ENCODE measurements at regions not wholly inside any gene's neighbourhood (a gene's known extent, or its start where the extent isn't known, plus 50 kb on each side); places are given as distances from the start of the nearest gene placed in this dataset.

- DNase-seq = no peak
Observed at GRCh38 chr4:43351970-43352806, 459.7 kb downstream of the GRXCR1 start.

DNA sequence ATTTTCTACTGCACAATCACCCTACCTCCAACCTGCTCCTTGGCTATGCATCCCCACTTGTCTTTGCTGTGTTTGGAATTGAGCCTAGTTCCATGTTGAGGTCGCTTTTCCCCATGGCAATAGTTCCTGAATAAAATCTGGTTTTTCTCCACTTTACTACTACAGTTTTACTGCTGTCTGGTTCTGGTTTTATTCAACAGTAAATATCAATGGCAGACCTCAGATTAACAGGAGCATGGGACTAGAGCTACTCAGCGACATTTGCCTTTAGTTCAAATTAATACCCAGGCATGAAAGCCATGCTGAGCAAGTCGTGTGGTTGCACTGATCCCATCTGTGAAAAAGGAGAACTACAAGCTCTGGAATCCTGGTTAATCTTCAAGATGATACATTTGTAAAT is 460.3 kb downstream of the GRXCR1 start:
- no peak for DNase-seq

GRCh38 chr4:43353552-43353951 is 461.0 kb downstream of the GRXCR1 start:
- no peak for DNase-seq

DNA sequence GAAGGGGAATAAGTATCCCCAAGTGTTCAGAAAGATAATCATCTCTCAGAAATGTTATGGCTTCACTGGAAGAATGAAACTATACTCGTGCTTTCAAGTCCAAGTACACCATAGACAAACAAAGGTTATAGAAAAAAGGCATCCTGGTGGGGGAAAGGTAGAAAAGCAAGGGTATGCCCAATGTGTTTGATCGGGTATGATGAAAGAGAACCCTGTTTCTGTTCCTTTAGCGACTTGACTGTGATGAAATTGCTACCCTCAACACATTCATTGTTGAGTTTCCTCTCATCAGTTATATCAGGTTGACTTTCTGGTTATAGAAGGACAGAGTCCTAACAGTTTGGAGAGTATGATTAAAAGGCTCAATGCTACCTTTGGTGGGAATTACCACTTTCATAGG is 464.3 kb downstream of the GRXCR1 start:
- no peak for DNase-seq

- DNase-seq = no peak
Observed at GRCh38 chr4:43357252-43357974, 464.9 kb downstream of the GRXCR1 start.

DNA sequence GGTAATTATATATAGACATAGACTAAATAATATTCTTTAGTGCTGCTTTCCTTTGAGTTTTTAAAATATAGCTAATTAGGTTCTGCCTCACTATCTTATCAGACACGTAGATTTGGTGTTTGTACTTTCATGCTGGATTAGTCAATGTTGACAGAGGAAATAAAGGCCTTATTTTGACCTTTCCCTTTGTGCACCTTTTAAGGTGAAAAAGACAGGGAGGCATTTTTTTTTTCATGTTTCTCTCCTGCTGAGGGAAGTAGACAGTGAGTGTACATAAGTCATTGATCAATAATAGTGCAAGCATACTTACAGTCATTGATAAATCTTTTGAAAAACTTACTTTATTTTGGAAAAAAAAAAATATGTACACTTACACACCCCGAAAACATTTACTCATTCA is 467.8 kb downstream of the GRXCR1 start:
- peak; percentile 68 for DNase-seq

GRCh38 chr4:43362875-43363636 is 470.5 kb downstream of the GRXCR1 start:
- no peak for DNase-seq

GRCh38 chr4:43369036-43369594 is 476.6 kb downstream of the GRXCR1 start:
- no peak for DNase-seq

GRCh38 chr4:43373201-43373600 is 480.7 kb downstream of the GRXCR1 start:
- no peak for DNase-seq

GRCh38 chr4:43374216-43374751 is 481.8 kb downstream of the GRXCR1 start:
- DNase-seq = peak; percentile 60

DNA sequence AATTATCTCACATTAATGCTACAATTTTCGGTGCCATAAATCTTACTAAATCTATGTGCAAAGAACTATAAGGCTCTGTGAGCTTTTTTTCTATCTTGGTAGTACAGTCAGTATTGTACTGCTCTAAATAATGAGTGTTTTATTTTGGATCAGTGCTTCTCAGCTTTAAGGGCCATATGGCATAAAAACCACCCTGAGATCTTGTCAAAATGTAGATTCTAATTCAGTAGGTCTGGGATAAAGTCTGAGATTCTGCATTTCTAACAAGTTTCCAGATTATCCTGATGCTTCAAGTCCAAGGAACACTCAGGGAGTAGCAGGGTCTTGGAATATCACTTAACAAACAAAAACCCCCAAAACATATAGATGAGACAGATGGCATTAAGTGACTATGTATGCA is 486.5 kb downstream of the GRXCR1 start:
- peak; percentile 9 for DNase-seq

- DNase-seq = no peak
Observed at GRCh38 chr4:43380093-43380492, 487.6 kb downstream of the GRXCR1 start.

DNA sequence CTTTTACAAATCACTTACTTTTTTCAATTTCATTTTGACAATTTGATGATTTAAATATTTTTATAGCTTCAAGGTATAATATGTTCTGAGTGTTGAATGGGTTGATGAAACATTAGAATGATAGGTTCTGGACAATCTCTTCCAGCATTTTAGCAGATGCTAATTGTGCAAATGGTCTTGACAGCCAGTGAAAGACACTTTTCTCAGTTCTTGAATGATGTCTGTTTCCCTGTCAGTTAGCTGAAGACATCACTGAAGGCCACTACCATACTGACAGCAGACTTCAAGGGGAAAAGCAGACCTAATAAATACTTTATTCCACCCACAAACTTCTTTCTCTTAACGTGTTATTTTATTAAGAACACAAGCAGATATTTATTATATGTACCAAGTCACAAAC is 498.6 kb downstream of the GRXCR1 start:
- no peak for DNase-seq

DNA sequence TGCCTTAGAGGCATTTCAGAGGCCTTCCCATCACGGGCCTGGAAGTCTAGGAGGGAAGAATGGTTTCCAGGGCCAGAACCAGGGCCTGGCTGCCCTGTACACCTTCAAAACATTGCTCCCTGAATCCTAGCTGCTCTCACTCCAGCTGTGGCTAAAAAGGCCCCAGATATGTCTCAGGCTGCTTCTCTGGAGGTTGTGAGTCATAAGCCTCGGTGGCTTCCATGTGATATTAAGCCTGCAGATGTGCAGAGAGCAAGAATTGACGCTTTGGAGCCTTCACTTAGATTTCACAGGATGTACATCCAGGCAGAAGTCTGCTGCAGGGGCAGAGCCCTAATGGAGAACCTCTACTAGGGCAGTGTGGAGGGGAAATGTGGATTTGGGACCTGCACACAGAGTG is 502.5 kb downstream of the GRXCR1 start:
- no peak for DNase-seq

- no peak for DNase-seq
Observed at GRCh38 chr4:43399726-43400125, 507.2 kb downstream of the GRXCR1 start.

DNA sequence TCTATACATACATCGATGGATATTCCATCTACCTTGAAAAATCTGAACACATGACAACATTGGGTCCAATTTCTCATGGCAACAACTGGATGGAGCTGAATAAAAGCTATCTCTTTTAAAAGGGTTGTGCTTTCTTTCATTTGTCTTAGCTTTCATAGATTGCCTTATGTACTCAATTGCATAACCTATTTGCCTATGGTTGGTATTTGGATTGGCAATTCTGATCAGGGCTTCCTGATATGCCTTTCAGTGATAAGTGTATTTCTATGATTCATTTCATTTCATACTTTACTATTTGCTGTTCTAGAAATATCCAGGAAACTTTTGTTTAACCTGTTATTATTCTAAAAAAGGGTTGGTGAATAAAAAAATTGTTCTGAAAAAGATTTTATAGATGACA is 509.9 kb downstream of the GRXCR1 start:
- no peak for DNase-seq

DNA sequence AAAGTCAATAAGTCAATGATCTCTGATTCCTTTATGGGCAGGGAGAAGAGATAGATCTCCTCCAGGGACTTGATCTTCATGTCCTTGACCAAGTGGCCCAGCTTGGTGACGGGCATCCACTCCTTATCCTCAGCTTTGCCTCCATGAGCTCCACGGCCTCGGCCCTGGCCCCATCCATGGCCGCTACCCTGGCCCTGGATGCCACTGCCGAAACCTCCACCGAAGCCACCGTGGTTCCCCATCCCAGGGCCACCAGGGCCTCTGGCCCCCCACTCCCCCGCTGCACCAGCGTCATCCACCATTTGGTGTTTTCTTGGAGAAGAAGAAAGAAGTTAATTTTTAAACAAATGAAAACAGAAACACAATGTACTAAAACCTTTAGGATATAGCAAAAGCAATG is 518.1 kb downstream of the GRXCR1 start:
- no peak for DNase-seq

- no peak for DNase-seq
Observed at GRCh38 chr4:43411226-43411625, 518.7 kb downstream of the GRXCR1 start.

- no peak for DNase-seq
Observed at GRCh38 chr4:43423276-43423675, 530.8 kb downstream of the GRXCR1 start.

GRCh38 chr4:43425206-43425605 is 532.7 kb downstream of the GRXCR1 start:
- peak; percentile 40 for DNase-seq

DNA sequence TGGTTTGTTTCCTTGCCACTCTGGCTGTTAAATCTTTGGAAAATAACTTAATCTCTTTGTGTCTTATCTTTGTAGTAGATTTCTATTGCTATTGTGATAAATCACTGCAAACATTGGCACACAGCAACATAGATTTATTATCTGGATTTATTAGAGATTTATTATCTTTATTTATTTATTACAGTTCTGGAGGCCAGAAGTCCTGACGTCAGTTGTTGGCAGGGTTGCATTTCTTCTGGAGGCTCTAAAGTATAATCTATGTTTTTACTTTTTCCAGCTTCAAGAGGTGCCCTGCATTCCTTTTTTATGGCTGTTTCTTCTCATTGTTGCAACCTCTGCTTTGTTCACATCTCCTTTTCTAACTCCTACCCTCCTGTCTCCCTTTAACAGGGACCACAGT is 542.8 kb downstream of the GRXCR1 start:
- DNase-seq = no peak

DNA sequence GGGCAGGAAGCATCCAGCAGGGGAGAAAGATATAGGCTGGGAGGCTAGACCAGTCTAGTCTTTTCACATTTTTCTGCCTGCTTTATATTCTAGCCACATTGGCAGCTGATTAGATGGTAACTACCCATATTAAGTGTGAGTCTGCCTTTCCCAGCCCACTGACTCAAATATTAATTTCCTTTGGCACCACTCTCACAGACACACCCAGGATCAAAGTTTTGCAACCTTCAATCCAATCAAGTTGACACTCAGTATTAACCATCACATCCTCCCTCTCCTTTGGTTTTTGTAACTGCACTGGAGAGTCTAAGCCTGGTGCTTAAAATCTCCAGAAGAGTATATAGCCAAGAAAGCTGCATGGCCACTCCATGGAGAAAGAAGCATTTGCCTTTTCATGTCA is 560.4 kb downstream of the GRXCR1 start:
- no peak for DNase-seq

- no peak for DNase-seq
Observed at GRCh38 chr4:43456383-43456782, 563.9 kb downstream of the GRXCR1 start.
